GM19468 (cell line): ENCODE measurements at regions not wholly inside any gene's neighbourhood (a gene's known extent, or its start where the extent isn't known, plus 50 kb on each side); places are given as distances from the start of the nearest gene placed in this dataset.

Source experiments
- ATAC-seq: cut with Tn5 transposase; IDR thresholded peaks from one replicate; pipeline ENCODE4 v1.9.1; 2021; ENCODE audit warnings: mild to moderate bottlenecking, moderate library complexity, moderate number of reproducible peaks; ENCODE audit not compliant: unreplicated experiment; ENCODE audit errors: extremely low read depth

DNA sequence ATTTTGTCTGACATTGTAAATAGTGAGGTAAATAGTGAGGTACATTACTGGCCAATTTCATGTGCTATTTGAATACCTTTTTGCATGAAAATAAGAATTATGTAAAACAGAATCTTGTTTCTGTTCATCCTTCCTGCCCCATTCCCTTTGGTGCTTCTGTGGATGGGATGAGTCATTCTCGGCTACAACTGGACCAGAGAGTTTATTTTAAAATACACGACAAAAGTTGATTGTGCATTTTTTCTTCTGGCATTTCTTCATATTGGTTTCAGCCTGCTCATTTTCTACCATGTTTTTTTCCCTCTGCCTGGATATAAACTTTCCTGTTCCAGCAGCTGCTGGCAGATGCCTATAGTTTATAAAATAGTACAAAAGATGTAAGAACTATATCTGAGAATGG lies 107.5 kb downstream of the CYSLTR2 start:
- no peak for ATAC-seq

DNA sequence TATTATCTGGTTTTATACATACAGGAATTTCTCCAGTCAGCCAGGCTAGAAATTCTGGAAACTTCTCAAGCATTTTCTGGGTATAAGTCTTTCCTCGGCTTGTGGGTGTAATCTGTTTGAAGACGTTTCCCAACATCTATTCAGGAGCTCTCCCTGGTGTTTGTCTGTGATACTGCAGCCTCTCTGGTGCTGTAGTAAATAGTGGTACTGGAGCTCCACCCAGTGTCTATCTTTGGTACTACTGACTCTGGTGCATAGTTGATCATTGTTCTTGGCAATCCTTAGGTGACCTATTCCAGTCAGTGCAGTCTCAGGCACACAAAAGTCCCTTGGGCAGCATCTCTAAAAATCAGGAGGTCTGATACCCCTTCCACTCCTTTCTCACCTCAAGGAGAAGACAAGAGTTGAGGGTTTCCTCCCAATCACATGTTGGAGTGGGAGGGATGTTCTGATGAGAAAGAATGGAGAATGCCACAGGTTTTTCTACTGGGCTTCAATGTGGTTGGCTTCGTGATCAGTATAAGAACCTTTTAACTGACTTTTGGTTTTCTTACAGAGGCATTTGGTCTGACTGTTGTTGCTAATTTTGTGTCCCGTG lies 115.5 kb downstream of the CYSLTR2 start:
- ATAC-seq: no peak

DNA sequence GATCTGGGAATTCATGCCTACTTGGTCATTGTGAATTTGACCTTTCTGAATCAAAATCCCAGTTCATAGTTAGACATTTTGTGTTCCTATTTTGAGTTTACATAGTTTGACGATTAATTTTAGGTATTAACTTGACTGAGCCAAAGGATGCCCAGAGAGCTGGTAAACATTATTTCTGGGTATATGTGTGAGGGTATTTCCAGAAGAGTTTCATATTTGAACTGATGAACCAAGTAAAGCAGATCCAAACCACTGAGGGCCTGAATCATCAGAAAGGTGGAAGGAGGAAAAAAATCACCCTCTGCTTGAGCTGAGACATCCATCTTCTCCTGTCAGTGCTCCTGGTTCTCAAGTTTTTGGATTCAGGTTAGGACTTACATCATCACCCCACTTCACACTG lies 116.6 kb downstream of the CYSLTR2 start:
- ATAC-seq: no peak

DNA sequence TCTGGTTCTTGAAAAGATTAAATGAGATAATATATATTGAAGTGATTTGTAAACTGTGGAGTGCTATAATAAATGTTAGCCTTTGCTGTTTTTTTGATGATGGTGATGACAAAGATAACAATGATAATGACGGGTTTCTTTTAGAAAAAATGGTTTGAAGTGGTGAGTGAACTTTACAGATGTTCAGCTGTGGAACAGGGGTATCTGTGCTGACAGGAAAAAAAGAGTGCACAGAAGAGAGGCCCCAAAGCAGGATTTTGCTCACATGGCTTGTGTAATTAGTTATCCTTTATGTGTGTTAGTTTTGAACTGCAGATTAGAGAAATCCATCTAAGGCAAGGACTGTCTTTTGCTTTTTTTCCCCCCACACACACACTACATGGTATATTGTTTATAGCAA lies 119.2 kb downstream of the CYSLTR2 start:
- no peak for ATAC-seq

DNA sequence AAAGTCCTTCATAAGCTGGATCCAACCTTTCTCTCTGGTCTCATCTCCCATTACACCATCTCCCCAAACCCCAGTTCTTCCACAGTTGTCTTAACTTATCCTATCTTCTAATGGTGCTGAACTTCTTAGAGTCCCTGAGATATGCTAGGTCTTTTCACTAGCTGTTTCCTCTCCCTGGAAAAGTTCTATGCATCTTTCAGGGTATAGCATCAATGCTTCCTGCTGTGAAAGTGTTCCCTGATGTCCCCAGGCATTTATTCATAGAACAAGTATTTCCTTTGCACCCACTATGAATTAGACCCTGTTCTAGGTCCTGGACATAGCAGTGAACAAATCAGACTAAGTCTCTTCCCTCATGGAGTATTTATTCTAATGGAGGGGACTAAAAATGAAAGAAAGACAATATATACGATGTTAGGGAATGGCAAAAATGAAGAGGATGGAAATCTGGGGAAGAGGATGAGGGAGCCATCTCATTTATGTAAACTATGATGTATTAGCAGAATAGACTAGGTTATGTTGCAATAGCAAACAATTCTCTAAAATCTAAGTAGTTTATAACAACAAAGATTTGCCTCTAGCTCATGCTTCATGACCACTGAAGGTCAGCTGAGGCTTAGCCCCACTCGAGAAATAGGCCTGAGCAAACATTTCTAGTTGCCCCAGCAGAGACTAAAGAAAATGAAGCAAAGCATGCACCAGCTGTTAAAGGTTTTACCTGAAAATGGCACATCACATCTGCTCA lies 120.0 kb downstream of the CYSLTR2 start:
- no peak for ATAC-seq

DNA sequence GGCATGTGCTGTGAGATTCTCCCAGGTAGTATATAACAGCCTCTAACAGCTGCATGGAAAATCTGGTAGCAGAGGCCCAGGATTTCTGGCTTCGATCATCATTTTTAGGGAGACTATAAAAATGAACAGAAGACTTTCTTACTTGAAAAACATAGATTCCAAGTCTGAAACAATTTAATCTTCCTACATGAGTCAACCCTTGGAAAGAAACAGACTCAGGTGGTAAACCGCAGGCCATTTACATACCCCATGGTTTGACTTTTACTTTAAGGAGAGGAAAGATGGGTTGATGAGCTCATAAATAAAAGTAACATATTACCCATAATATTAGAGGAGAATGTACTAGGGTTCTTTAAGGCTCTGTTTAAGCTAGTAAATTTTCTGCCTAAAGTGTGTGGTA lies 121.6 kb downstream of the CYSLTR2 start:
- ATAC-seq: no peak

DNA sequence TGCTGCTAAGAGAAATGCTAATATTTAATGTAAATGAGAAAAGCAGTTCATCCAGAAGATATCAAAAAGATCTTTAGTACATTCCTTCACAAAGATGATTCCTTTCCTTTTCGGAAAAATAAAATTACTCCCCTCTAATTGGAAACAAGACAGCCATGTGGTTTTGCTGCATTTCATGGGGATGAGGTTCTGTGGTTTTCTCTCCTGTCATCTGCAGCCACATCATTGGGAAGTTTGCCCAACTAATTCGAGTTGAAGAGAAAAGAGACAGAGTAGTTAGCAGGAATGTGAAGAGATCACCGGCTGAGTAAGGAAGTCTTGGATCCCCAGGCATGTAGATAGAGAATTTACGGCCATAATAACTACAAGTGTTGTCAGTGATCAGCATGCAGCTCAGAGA lies 122.1 kb downstream of the CYSLTR2 start:
- ATAC-seq: no peak

DNA sequence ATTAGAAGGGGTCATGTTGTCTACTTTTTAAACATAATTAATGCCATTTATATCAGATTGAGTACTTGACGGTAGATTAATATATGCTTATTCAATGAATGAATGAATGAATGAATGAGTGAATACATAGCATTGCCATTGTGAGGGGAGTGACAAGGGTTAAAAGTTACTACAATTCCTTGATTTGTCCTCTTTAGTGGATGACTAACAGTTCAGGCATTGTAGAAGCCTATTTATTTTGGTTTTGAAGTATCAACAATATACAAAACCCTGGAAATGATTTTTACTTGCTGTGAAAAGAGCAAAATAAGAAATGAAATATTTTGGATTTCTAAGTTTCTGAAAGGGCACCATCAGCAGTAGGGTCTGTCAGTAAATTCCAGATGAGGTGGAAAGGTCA lies 122.7 kb downstream of the CYSLTR2 start:
- no peak for ATAC-seq

DNA sequence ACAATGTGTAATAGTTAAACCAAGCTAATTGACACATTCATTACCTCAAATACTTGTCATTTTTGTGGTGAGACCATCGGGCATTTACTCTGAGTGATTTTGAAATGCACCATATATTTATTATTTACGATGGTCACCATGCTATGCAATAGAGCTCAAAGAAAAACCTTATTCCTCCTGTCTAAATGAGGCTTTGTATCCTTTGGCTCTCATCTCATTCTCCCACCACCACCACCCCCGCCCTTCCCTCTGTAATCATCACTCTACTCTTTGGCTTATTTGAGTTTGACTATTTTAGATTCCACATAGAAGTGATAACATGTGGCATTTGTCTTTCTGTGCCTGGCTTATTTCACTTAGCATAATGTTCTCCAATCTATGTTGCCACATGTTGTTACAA lies 124.9 kb downstream of the CYSLTR2 start:
- ATAC-seq: no peak

DNA sequence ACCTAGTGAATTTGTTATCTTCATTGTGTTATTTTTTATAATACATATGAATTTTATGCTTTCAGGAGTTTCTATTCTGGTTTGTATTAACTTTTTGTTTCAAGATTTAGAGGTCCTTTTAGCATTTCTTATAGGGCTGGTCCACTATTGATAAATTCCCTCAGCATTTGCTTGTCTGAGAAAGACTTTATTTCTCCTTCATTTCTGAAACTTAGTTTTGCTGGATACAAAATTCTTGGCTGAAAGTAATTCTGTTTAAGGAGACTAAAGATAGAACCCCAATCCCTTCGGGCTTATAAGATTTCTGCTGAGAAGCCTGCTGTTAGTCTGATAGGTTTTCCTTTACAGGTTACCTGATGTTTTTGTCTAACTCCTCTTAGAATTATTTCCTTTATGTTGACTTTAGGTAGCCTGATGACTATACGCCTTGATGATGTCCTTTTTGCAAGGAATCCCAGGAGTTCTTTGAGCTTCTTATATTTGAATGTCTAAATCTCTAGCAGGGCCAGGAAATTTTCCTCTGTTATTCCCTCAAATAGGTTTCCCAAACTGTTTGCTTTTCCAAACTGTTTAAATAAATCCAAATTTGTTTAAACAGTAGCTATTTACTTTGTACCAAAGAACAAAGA lies 127.1 kb downstream of the CYSLTR2 start:
- no peak for ATAC-seq

DNA sequence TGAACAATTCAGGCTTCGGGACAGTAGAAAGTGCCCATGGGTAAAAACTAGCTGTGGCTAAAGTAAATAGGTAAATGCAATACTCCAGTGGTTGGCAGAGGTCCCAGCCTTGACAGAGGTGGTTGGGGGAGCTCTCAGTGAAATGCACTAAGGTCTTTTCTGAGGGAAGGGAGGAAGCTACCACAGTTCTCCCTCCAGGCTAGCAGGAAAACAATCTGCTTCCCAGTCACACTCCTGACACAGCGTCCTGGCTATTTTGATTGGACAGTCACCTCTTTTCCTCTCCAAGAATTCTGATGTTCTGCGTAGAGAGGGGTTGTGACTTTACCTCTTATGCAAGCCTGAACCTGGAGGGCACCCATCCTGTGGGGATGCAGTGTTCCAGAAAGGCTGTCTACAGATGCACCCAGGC lies 128.7 kb downstream of the CYSLTR2 start:
- ATAC-seq: no peak

DNA sequence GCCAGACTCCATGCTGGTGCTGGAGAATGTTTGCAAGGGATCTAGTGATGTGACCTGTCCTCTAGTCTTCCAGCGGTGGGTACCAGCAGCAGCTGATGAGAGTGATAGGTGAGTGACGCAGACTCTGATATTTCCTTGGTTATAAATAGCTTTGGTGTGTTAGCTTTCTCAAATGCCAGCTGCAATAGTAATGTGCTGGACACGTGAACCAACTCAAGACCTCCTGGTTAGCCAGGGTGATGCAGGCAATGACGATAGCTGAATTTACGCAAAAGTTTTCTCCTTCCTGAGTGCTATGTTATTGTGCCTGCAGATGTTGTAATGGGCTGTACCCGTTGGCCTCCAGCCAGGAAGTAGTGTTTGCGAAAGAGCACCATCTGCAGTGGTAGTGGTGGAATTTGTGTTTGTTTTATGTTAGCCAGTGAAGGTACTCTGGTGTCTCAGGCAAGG lies 129.5 kb downstream of the CYSLTR2 start:
- no peak for ATAC-seq

DNA sequence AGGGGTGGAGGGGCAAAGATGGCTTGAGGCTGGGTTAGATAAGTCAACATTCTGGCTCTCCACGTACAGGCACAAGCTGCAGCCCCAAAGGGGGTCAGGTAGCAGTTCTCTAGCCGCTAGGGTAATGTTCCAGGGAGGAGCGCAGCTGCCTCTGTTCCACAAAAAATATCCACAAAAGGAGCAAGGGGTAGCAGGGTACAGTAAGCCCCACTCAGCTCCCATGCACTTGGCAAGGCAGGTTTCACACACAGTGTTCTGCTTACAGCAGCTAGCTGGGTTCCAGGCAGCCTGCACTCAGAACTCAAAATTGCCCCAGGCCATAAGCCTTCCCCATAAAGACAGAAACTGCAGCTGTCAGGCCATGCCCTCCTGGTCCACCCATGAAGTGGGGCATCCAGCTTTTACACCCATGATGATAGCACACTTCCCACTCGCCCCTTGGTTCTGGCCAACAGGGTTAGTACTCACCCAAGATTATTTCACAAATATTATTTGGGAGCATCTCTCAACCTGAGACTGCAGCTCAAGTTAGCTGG lies 130.0 kb downstream of the CYSLTR2 start:
- no peak for ATAC-seq

DNA sequence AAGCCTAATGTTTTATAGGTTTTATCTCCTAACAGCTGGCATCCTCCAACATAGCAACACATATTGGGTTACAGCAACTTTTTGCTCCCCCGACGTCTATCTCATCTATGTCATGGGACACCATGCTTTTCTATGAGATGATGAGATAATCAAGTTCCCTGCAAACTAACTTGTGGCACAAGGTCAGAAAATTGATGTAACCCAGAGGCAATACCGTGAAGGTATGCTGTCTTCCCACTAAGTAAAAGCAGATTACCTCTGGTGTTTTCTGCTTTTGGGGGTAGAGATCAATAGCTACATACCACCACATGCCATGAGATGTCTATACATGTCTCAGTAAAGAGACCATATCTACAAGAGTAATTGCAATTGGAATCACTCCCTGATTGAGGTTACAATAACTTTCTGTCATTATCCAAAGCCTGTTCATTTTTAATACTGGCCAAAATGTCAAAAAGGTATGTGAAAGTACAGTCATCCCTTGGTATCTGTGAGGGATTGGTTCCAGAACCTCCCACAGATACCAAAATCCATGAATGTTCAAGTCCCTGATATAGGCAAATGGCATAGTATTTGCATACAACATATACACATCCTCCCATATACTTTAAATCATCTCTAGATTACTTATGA lies 131.3 kb downstream of the CYSLTR2 start:
- ATAC-seq: no peak

DNA sequence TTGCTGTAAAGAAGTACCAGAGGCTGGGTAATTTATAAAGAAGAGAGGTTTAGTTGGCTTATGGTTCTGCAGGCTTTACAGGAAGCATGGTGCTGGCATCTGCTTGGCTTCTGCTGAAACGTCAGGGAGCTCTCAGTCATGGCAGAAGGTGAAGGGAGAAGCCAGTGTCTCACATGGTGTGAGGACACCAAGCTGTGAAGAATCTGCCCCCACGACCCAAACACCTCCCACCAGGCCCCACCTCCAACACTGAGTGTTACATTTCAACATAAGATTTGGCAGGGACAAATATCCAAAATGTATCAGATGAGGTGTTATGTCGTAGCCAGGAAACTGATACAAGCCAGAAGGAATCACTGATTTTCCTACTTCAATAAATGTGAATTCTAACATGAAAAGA lies 136.5 kb downstream of the CYSLTR2 start:
- no peak for ATAC-seq

DNA sequence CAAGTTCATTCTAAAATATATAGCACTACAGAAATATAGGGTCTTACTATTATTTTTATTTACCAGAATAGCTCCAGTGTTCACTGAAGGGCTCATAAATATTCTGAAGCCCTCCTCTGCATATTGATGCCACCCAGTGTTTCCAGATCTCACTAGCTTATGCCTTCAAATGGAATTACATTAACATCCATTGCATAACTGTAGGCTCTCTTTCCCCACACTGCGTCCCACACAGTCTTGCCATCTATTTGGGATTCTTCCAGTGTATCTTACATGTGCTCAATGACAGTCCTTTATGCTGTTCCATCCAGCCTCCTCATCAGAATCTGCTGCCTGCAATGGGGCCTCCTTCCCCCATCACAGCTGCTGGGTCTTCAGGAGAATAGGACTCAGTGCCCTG lies 137.2 kb downstream of the CYSLTR2 start:
- no peak for ATAC-seq

DNA sequence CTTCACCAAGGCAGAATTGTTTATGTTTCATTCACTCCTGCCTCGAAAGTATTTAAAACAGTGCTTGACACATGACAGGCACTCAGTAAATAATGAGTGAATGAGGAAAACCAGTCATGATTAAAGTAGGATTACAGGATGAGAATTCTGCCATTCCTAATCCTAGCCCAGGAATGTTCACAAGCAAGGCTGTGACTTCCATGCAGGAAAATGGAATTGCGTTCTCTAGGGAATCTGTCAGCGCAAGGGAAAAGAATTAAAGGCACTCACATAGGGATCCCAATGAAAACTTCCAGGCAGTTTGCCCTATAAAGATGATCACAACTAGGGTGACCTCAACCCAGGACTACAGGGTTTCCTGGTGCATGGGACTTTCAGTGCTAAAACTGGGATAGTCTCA lies 143.4 kb downstream of the CYSLTR2 start:
- no peak for ATAC-seq

DNA sequence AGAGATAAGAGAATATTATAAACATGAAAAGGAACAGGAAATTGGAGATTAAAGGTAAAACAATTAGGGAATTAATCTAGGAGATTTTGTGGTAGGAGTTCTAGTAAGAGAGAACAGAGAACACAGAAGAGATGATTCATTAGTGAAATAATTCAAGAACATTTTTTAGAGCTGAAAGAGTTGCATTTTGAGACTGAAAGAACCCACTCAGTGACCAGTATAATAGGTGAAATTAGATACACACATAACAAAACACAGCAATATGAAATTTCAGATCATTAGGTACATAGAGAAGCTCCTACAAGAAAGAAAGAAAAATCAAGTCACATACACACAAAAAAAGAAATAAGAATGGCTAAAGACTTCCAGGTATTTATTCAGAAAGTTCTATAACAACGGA lies 144.0 kb downstream of the CYSLTR2 start:
- no peak for ATAC-seq

DNA sequence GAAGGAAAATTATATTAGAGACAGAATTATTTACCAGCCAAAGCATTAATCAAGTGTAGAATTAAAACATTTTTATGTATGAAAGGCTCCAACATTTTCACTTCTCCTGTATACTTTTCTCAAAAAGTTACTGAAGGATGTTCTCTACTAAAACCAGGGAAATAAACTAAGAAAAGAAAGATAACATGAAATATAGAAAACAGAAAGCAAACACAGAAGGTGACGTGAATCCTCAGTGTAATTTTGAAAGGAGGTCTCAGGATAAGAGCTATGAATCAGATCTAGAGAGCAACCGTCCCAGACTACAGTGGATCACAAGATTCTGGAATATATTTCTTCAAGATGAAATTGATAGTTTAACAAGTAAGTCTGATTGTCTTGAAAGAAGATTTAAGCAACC lies 144.5 kb downstream of the CYSLTR2 start:
- no peak for ATAC-seq

DNA sequence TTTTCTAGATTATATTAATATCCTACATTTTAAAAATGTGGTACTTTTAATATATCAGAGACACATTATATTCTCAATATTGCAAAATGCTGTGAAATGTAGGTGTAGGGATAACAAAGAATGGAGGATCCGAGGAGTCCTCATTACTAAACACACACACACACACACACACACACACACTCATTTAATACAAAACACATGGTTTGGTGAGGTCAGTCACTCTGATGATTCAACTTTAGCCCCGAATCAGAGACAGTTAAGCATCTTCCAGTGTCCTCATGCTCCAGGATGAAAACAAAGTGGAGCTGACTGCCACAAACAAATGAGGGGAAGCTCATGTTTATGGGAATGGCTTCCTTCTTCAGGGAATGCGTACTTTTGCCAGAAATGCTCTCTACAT lies 147.5 kb downstream of the CYSLTR2 start:
- ATAC-seq: no peak
